ENCODE measurements at regions not wholly inside any gene's neighbourhood (a gene's known extent, or its start where the extent isn't known, plus 50 kb on each side); places are given as distances from the start of the nearest gene placed in this dataset.
A peak's percentile ranks its signal among the peaks of the same experiment; 100 is the strongest.

DNA sequence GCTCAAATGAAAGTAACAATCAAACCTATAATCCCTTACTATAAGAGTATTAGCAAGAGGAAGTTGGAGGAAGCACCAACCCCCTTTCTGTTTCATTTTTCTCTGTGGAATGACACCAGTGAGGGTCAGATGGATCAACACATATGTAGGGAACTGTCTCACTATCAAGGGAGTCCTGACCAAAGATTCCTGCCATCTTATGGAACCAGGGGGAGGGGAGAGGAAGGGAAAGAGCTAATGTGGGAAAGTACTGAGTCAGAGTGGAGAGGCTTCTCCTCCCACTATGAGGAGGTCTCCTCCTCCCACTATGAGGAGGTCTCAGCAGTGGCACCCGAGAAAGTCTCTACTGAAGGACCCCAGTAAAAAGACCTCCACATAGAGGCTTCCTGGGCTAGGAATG, 73.3 kb upstream of the PCSK1 start:
- Histone ChIP-seq H3K4me1 (peaks cover 30% of the 10 kb centered on the region), H3K4me2 (no peak overlapping the region), H3K9me3 (no peaks in the 10 kb centered on the region), H3K27ac (peak overlapping the region; percentile 92 to 98), H3K4me3 (no peak overlapping the region)
- CTCF ChIA-PET = interaction anchor here (1.0 to 2.0 kb wide), 2 partner anchors 95 to 162 kb away, joined by 3 to 6 read pairs; no protein-coding TSS in a partner anchor
- ATAC-seq (no peak), FAIRE-seq (no peak), DNase-seq (ENCODE audit: low read depth in 1 of 2, low spot score in 1 of 2) (no peak)
- WGBS (ENCODE audit: missing lambda C conversion rate) = 50% methylated on average over 1 of the region's 1 CpG
- POLR2A ChIA-PET = no interaction called here
- TF ChIP-seq ZSCAN20 (CRISPR knock-in tag; IDR thresholded peaks at IDR 0.05) = no peak
- no peak for TF ChIP-seq MAZ (IDR thresholded peaks at IDR 0.05; ENCODE audit: borderline replicate concordance, low read depth, low read length)
- no peak for TF ChIP-seq CBX8 (IDR thresholded peaks at IDR 0.05)

DNA sequence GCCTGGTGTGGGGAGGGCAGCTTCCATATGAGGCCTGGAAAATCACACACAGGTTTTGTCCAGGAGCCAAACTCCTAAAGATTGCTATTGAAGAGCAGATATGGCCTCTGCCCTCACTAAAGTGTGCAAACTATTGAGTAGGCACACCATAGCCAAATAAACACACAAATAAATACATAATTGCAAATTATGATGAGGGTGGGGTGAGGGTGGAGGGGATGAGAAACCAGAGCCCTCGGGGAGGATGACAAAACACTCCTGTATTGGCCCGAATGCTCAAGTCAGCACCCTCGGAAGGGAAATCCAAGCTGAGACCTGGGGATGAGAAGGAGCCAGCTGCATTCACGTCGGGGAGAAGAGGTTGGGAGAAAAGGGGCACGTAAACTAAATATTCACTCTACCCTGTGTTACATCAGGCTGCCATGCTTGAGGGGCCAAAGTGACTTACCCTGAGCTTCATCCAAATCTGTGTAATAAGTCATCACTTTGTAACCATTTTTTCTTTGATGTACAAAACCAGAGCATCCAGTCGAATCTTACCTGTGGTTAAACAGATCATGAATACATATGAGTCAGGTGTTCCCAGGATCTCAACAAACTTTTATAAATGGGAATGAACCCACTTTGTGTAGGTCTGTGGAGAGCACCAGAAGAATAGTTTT, 73.9 kb upstream of the PCSK1 start:
- no peaks in the 10 kb centered on the region for H3K9me3 ChIP-seq
- TF ChIP-seq ESRRA (IDR thresholded peaks at IDR 0.05; ENCODE audit: borderline replicate concordance, low read length) (no peak), POLR2A (IDR thresholded peaks at IDR 0.05; ENCODE audit: low read length) (no peak), RAD21 (conservative IDR thresholded peaks at IDR 0.05 in 1 of 2, IDR thresholded peaks at IDR 0.05 in 1 of 2) (no peak), RNF2 (IDR thresholded peaks at IDR 0.05; ENCODE audit: borderline replicate concordance, low read depth) (no peak), RCOR1 (IDR thresholded peaks at IDR 0.05; ENCODE audit: low read depth, low read length) (no peak), SMC3 (IDR thresholded peaks at IDR 0.05) (no peak), EP300 (IDR thresholded peaks at IDR 0.05) (no peak)
- TF ChIP-seq, protein P1, sequence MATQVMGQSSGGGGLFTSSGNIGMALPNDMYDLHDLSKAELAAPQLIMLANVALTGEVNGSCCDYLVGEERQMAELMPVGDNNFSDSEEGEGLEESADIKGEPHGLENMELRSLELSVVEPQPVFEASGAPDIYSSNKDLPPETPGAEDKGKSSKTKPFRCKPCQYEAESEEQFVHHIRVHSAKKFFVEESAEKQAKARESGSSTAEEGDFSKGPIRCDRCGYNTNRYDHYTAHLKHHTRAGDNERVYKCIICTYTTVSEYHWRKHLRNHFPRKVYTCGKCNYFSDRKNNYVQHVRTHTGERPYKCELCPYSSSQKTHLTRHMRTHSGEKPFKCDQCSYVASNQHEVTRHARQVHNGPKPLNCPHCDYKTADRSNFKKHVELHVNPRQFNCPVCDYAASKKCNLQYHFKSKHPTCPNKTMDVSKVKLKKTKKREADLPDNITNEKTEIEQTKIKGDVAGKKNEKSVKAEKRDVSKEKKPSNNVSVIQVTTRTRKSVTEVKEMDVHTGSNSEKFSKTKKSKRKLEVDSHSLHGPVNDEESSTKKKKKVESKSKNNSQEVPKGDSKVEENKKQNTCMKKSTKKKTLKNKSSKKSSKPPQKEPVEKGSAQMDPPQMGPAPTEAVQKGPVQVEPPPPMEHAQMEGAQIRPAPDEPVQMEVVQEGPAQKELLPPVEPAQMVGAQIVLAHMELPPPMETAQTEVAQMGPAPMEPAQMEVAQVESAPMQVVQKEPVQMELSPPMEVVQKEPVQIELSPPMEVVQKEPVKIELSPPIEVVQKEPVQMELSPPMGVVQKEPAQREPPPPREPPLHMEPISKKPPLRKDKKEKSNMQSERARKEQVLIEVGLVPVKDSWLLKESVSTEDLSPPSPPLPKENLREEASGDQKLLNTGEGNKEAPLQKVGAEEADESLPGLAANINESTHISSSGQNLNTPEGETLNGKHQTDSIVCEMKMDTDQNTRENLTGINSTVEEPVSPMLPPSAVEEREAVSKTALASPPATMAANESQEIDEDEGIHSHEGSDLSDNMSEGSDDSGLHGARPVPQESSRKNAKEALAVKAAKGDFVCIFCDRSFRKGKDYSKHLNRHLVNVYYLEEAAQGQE (IDR thresholded peaks at IDR 0.05) = no peak
- TF ChIP-seq, protein P2, sequence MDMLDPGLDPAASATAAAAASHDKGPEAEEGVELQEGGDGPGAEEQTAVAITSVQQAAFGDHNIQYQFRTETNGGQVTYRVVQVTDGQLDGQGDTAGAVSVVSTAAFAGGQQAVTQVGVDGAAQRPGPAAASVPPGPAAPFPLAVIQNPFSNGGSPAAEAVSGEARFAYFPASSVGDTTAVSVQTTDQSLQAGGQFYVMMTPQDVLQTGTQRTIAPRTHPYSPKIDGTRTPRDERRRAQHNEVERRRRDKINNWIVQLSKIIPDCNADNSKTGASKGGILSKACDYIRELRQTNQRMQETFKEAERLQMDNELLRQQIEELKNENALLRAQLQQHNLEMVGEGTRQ (IDR thresholded peaks at IDR 0.05) = no peak
- TF ChIP-seq, protein P3, sequence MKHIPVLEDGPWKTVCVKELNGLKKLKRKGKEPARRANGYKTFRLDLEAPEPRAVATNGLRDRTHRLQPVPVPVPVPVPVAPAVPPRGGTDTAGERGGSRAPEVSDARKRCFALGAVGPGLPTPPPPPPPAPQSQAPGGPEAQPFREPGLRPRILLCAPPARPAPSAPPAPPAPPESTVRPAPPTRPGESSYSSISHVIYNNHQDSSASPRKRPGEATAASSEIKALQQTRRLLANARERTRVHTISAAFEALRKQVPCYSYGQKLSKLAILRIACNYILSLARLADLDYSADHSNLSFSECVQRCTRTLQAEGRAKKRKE (CRISPR knock-in tag; IDR thresholded peaks at IDR 0.05; ENCODE audit: low read depth) = no peak
- no peak overlapping the region for H3K4me3 ChIP-seq
- H3K4me2 ChIP-seq = no peak overlapping the region
- POLR2A ChIA-PET = no interaction called here
- WGBS (ENCODE audit: missing lambda C conversion rate) = 79% methylated on average over 7 of the region's 7 CpGs
- FAIRE-seq (peak; percentile 13), ATAC-seq (no peak), DNase-seq (ENCODE audit: low read depth in 1 of 2, low spot score in 1 of 2) (no peak)
- CTCF ChIA-PET = interaction anchor here (1.0 to 2.0 kb wide), 2 partner anchors 95 to 163 kb away, joined by 3 to 6 read pairs; no protein-coding TSS in a partner anchor
- peak overlapping the region; percentile 92 to 98 for H3K27ac ChIP-seq
- H3K4me1 ChIP-seq = peaks cover 34% of the 10 kb centered on the region

DNA sequence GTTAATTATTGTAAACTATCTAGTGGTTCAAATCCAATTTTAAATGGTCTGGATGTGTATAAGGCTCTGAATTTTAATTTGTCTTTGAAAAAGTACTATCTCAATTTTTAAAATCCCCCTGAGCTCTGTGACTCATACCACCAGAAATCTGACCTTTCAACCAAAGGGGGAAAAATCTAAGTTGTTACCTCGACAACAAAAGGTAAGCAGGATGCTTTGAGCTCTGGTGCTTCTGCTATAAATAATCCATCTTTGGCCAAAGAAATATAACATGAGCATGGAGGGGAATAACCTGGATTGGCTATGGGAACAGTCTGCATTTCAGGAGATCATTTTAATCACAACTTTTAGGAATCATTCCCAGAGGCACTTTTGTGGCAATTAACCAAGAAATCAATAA, 76.3 kb upstream of the PCSK1 start:
- ATAC-seq (peak; percentile 82 to 84), DNase-seq (ENCODE audit: low read depth in 1 of 2, low spot score in 1 of 2) (peak; percentile 76 to 83), FAIRE-seq (peak; percentile 32)
- Histone ChIP-seq H3K4me3 (no peak overlapping the region), H3K4me2 (peak overlapping the region; percentile 67), H3K9me3 (no peaks in the 10 kb centered on the region), H3K4me1 (peaks cover 45% of the 10 kb centered on the region), H3K27ac (peak overlapping the region; percentile 92 to 98)
- ChIA-PET POLR2A (interaction anchor here (0.9 to 1.5 kb wide), 5 partner anchors 64 to 164 kb away, joined by 3 to 10 read pairs (median 5); partner anchors contain the start of gene CAST), CTCF (interaction anchor here (1.2 to 2.0 kb wide), 7 partner anchors 34 to 651 kb away, joined by 3 to 10 read pairs (median 4); no protein-coding TSS in a partner anchor)
- TF ChIP-seq FOSL2 (IDR thresholded peaks at IDR 0.05) (peak; percentile 21; the same call in 1 of the 2 replicates), FOSL2 (CRISPR knock-in tag; IDR thresholded peaks at IDR 0.05) (peak; percentile 90), RARB (CRISPR knock-in tag; IDR thresholded peaks at IDR 0.05) (no peak)
- whole genome bisulfite sequencing (ENCODE audit: missing lambda C conversion rate) = 5% methylated on average over 1 of the region's 1 CpG
